Neural crest cell (in vitro differentiated cells): ENCODE measurements at regions not wholly inside any gene's neighbourhood (a gene's known extent, or its start where the extent isn't known, plus 50 kb on each side); places are given as distances from the start of the nearest gene placed in this dataset.

Experiments
- DNase-seq: peaks from one replicate; pipeline ENCODE4 v3.0.0; 2021; ENCODE audit warnings: low read depth, mixed read lengths, low spot score
- H3K27ac Mint-ChIP-seq: one replicate; pipeline ENCODE4 v1.8.0; 2021; ENCODE audit warnings: mild to moderate bottlenecking, mixed read lengths; ENCODE audit not compliant: unreplicated experiment
- H3K27me3 Mint-ChIP-seq: 2 replicates; pipeline ENCODE4 v1.8.0; 2021; ENCODE audit warnings: low read depth, mild to moderate bottlenecking, mixed read lengths
- H3K36me3 Mint-ChIP-seq: 2 replicates; pipeline ENCODE4 v1.8.0; 2021; ENCODE audit warnings: low read depth, mild to moderate bottlenecking, mixed read lengths
- H3K4me1 Mint-ChIP-seq: 2 replicates; pipeline ENCODE4 v1.8.0; 2021; ENCODE audit warnings: mixed read lengths
- H3K4me3 Mint-ChIP-seq: one replicate; pipeline ENCODE4 v1.8.0; 2021; ENCODE audit warnings: mild to moderate bottlenecking, mixed read lengths
- H3K9me3 Mint-ChIP-seq: 2 replicates; pipeline ENCODE4 v1.8.0; 2021; ENCODE audit warnings: mixed read lengths
- TF ChIP-seq, protein P1 (sequence below): fragments of 200-600 bp; sonication (generic); conservative IDR thresholded peaks from 2 replicates; pipeline ENCODE4 v1.5.0; 2021; ENCODE audit warnings: antibody characterized with exemption, mild to moderate bottlenecking

DNA sequence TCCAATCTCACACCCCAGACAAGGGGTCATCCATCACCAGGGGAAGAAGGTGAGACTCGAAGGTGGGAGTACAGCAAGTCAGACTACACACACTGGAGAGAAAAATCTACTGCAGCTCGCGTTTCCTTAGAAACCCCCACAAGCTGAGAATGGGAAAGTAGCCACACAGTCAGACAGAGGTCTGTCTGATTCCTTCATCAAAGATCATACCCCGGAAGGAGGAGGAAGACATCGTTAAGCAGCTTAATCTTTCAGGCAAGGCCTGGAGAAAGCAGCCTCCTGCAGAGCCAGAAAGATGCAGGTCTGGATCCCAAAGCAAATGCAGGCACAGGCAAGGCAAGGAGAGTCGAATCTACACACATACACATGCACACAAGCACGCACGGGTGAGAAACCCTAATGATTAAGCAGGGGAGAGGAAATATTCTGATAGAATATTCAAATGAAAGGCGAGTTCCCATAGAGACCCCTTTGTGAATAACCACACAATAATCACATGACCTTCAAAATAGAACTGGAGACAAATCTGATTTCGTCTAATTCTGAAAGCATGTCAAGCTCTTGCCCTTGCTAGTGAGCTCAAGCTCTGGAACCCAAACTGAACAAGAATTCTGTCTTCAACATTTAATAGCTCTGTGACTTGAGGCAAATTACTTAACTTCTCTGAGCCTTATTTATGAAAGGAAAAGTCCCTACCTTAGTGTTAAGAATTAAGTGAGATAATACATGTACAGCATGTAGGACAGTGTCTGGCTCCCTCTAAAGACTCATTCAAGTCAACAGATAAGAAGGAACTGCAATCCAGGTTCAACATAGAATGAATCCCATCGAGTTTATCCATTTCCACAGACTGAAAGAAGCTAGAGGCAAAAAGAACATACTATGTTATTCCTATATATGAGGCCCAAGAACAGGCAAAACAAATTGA is 387.8 kb downstream of the OMA1 start:
- Mint-ChIP-seq H3K4me3 (no peak overlapping the region), H3K27me3 (no peaks in the 10 kb centered on the region), H3K36me3 (no peaks in the 10 kb centered on the region), H3K9me3 (no peaks in the 10 kb centered on the region), H3K27ac (no peak overlapping the region), H3K4me1 (peaks cover 9% of the 10 kb centered on the region)
- TF ChIP-seq, protein P1, sequence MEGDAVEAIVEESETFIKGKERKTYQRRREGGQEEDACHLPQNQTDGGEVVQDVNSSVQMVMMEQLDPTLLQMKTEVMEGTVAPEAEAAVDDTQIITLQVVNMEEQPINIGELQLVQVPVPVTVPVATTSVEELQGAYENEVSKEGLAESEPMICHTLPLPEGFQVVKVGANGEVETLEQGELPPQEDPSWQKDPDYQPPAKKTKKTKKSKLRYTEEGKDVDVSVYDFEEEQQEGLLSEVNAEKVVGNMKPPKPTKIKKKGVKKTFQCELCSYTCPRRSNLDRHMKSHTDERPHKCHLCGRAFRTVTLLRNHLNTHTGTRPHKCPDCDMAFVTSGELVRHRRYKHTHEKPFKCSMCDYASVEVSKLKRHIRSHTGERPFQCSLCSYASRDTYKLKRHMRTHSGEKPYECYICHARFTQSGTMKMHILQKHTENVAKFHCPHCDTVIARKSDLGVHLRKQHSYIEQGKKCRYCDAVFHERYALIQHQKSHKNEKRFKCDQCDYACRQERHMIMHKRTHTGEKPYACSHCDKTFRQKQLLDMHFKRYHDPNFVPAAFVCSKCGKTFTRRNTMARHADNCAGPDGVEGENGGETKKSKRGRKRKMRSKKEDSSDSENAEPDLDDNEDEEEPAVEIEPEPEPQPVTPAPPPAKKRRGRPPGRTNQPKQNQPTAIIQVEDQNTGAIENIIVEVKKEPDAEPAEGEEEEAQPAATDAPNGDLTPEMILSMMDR: no peak
- no peak for DNase-seq

DNA sequence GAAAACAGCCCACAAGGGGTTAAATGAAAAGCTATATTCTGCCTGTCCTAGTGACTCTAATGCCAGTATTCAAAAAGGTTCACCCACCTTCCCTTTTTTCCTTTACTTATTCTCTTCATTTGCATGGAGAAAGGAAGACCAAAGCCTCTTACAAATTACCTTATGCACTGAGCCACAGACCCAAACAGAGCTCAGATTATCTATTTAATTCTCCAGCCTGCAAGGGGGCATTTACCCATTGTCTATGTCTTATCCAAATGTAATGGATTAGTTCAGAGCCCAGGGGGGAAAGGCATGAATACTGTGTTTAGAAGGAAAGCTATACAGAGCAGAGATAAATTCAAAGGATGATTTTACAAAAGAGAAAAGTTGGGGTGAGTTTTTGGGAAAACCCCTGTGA is 388.5 kb downstream of the OMA1 start:
- Mint-ChIP-seq H3K36me3 (no peaks in the 10 kb centered on the region), H3K4me3 (no peak overlapping the region), H3K4me1 (peaks cover 11% of the 10 kb centered on the region), H3K27me3 (no peaks in the 10 kb centered on the region), H3K27ac (no peak overlapping the region), H3K9me3 (no peaks in the 10 kb centered on the region)
- TF ChIP-seq, protein P1: no peak
- no peak for DNase-seq

GRCh38 chr1:58157256-58157655 is 389.3 kb downstream of the OMA1 start:
- no peak for DNase-seq
- Mint-ChIP-seq H3K9me3 (no peaks in the 10 kb centered on the region), H3K4me3 (no peak overlapping the region), H3K36me3 (no peaks in the 10 kb centered on the region), H3K27me3 (no peaks in the 10 kb centered on the region), H3K4me1 (peaks cover 10% of the 10 kb centered on the region), H3K27ac (no peak overlapping the region)
- TF ChIP-seq, protein P1: no peak

GRCh38 chr1:58156831-58157230 is 389.7 kb downstream of the OMA1 start:
- Mint-ChIP-seq H3K9me3 (no peaks in the 10 kb centered on the region), H3K4me1 (peaks cover 10% of the 10 kb centered on the region), H3K27ac (no peak overlapping the region), H3K27me3 (no peaks in the 10 kb centered on the region), H3K36me3 (no peaks in the 10 kb centered on the region), H3K4me3 (no peak overlapping the region)
- TF ChIP-seq, protein P1: no peak
- no peak for DNase-seq

DNA sequence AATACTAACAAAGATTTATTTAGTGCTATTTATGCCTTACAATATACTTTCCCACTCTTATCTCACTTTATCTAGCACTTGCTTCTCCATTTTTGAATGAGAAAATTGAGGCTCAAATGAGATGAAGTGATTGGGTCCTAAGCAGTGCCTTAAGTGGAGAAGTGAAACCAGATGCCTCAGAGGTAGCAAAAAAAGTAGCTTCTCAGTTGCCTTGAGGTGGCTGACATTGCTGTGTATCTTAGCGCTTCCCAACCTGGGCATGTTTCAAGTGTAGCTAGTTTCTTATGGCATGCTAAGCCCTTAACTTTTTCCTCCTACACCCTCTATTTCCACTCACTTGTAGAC is 390.4 kb downstream of the OMA1 start:
- Mint-ChIP-seq H3K27ac (no peak overlapping the region), H3K9me3 (no peaks in the 10 kb centered on the region), H3K4me1 (peaks cover 10% of the 10 kb centered on the region), H3K27me3 (no peaks in the 10 kb centered on the region), H3K4me3 (no peak overlapping the region), H3K36me3 (no peaks in the 10 kb centered on the region)
- TF ChIP-seq, protein P1: no peak
- no peak for DNase-seq
